GM21723 (cell line): ENCODE measurements at regions not wholly inside any gene's neighbourhood (a gene's known extent, or its start where the extent isn't known, plus 50 kb on each side); places are given as distances from the start of the nearest gene placed in this dataset.
"Not testable (repeated sequence)": the region's sequence is repeated elsewhere in the genome, so short reads cannot be mapped to it uniquely, and the experiment has no call there.

ENCODE experiments used
- ATAC-seq: cut with Tn5 transposase; IDR thresholded peaks from one replicate; pipeline ENCODE4 v1.9.1; 2021; ENCODE audit warnings: mild to moderate bottlenecking, moderate library complexity; ENCODE audit not compliant: unreplicated experiment

DNA sequence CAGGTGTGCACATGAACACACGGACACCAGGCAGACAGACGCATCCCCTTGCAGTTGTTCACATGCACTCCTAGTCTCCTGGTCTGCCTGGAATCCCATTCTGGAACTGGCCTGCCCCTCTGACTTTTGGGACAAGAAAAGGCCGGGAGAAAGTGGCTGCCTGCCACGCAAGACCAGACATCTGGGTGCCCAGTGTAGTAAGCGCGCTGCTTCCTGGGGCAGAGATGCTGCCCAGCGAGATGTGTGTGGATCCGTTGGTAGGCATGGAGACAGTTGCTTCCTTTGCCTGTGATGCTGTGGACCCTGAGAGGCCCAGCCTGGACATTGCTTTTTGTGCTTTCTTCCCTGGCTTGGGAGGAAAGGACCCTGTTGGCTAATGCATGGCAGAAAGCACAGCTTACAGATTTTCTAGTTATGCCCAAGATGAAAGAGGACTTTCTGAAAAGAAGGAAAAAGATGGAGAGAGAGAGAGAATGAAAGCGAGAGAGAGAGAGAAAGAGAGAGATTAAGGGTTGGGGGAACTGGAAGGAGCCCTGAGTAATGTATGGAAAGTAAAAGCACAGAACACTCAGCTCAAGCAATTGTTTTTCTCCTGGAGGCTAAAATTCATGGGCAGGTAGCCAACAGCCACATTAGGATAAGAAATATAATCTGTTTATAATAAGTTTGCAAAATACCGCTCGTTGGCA, 235.3 kb downstream of the BCL2L11 start:
- ATAC-seq = not testable (repeated sequence)

DNA sequence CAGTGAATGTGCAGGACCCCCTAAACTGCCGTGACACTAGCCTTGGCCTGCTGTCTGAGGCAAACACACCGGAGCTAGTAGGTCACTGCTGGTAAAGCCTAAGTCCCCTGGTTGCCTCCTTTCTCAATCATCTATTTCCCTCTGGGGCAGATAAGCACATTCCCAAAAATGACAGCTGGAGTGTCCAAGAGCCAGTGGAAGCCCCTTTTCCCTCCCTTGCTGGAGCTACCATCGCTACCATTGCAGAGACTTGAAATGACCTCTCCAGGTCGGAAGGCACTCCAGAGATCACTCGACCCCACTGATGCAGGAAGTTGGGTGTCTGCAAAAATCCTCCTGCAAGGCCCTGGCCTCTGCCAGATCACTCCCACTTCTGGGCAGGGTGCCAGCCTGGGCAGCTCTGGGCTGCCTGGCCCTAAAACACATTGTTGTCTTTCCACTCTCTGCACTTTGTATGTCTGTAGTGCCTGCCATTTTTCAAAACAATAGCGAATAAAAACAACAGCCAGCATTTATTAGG, 235.9 kb downstream of the BCL2L11 start:
- ATAC-seq = not testable (repeated sequence)

DNA sequence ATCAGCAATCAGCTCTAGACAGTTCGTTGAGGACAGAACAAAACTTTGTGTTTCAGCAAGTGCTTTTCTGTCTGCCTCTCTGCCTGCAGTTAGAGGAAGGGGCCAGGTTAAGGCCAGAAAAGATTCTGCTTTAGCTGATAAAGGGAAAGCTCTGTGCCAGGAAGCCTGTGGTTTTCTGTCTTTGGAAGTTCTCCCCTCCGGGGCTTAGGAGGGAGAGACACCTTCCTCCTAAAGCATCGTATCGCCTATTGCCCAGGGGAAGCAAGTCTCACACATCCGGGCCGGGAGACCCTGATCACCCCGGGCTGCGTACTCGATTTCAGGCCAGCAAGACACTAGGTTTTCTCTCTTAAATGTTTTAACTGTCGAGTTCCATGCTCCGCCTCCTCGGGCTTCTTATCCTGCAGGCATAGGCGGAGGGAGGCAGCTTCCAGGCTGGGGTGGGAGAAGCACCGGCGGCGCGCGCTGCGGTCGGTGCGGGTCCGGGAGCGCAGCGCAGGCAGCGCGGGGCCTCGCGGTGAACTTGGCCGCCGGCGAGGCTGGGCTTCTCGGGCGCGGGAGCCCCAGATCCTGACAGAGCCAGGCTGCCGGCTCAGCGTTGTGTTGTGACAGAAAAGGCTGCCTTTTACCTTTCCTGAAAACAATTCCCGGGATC, 245.4 kb downstream of the BCL2L11 start:
- ATAC-seq = not testable (repeated sequence)

DNA sequence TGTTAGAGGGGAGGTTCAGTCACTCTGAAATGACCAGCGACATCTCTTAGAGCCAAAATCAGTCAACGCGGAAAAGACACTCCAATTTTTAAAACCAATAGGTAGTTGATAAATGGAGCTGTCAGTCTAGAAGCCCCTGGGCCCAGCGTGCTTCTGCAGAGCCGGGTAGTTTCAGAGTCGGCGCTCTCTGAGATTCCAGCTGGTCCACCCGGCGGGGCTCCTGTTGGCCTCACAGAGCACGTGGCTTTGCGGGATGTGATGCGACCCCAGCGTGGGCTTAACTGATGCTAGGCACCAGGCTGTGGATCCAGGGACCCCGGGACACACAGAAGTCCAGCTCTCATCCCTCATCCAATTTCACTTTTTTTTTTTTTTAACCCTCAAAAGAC, 245.9 kb downstream of the BCL2L11 start:
- not testable (repeated sequence) for ATAC-seq

DNA sequence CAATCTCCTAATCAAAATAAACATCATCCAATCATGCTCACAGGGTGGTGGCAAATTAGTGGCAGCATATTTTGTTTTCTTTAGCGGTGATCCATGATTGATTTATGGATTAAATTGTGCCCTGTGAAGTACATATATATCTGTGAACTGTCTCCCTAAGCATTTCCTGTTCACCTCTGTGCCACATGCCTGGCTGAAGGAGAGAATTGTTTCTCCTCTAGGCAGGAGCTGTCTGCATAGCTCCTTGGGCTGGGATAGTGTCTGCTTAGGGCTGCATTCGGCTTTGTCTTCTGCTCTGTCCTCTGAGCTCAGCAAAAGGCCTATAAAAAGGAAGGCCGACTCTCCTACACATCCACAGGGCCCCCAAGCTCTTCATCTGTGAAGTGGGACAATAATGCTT, 246.4 kb downstream of the BCL2L11 start:
- ATAC-seq = not testable (repeated sequence)

DNA sequence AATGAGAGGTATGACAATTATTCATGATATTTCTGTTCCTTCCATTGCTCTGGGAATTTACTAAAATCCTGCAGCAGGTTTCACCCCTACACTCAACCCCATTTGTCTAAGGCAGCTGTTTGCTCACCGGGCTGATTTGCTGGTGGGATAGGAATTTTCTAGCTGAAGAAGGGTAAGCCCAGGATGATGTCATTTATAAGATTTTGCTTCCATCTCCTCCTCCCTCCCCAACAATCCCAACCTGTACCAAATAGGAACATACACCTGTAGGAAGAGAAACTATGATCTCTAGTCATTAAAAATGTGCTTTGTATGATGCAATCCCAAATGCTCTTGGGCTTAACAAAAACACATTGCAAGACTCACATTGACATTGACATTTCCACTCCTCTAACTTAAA, 247.2 kb downstream of the BCL2L11 start:
- not testable (repeated sequence) for ATAC-seq

DNA sequence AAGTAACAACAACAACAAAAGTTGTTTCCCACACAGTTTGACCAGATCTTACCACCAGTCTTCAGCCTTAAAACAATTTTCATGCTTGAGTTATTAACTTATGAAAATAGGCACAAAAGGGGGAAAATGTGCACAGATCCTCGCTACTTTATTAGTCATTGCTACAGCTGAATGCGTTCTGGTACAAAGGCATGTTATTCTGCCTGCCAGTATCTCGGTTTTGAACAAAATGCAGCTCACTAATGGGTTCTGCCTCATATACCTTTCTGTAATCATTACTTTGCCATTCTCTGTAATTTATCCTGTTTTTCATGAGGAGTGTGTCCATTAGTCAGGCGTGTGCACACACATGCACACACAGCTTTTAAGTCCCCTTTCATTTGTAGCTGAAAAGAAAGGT, 247.6 kb downstream of the BCL2L11 start:
- ATAC-seq = not testable (repeated sequence)

DNA sequence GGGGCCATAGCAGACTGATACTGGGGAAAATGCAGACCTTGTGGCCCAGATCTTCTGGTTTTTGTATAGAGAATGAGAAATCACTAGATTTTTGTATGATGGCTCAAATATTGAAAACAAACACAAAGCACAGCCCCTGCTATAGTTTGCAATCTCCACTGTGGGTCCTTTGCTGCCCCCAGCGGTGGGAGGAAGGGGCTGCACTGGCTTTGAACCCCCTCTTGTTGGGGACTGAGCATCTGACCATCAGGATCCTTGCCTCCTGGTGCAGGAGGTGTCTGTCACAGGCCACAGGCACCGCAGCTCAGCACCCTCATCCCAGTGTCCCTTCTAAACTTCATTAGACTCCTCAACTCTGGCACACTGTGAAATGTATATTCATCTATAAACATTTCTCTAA, 252.3 kb downstream of the BCL2L11 start:
- not testable (repeated sequence) for ATAC-seq

DNA sequence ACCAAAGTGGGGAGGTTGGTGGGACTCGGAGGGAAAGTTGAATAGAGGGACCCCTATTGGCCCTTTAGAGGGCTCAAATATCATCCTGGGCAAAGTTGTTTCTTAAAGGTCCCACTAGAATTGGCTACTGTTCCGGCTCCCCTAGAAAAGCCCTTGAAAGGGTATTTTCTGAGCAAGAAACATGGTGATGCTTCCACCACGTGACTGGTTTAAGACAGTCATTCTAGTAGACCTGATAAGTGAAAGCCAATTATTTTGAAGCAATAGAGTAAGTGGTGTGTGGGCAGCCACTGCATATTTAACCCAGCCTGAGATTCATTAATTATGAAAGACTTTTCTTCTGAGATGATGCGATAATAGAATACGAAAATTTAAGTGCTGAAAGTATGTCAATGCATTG, 253.3 kb downstream of the BCL2L11 start:
- not testable (repeated sequence) for ATAC-seq

DNA sequence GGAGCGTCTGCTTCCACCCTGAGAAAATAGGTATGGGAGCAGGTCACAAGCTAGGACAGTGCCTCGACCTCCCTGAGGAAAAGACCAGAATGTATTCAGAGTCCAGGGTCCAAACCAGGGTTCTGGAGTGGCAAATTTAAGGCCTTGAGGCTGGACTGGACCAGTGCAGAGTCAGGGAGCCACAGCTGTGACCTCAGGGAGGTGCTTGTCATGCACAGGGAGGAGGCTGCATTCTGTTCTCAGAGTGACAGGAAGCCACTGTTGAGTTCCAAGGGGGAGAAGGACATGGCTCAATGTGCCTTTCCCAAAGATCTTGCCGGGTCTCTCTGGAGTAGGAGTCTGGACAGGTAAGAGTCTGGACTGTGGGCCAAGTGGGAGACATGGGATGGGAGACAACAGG, 254.0 kb downstream of the BCL2L11 start:
- ATAC-seq = not testable (repeated sequence)

DNA sequence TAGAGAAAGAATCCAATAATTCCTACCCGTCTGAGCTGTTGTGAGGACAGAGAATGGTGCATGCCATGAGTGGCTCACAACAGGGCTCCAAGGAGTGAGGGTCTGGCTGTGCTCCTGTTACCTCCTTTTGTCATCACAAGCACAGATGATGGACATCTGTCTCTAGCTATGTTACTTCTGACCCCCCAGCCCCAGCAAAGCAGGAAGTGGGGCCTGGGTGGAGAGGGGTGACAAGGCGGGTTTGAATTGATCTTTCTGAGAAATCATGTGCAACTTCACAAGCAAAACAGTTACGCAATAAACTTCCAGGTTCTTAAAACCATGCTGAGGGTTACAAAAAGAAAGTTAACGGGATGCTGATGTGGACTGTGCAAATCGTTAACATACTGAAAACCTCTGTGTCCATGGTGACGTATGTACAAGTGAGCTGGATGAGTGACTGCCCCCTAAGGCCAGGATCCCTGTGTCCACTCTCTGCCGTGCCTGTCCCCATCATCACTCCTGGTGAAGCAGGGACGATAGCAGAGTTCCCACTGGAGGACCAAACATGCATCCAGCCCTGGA, 254.7 kb downstream of the BCL2L11 start:
- not testable (repeated sequence) for ATAC-seq

DNA sequence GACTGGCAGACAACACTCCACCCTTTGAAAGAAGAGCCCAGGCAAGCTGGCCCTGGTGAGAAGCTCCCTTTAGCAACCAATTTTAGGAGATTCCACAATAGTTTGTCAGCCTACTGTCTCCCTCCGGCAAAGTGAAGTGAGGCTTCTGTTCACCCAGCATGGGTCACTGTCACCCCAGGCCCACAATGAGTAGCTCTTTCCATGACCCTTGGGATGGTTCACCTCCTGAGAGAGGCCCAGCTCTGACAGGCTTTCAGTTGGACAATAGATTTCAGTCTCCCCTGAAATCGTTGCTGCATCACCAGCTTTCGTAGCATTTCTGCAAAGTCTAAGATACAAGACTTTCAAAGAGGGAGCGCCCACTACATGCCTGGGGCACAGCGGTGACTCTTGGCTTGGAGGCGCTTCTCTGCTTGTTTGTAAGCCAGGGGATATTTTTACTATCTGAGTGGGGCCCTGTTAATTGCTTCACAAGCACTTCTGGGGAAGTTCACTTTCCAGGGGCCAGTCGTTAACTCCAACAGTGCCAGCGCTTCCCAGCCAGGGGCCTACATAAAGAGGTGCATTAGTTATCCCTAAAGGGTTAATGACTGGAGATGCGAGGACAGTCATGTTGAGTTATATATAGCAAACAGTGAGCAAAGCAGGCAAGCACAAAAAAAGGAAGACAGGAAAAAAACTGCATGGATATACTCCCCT, 255.7 kb downstream of the BCL2L11 start:
- ATAC-seq = not testable (repeated sequence)

DNA sequence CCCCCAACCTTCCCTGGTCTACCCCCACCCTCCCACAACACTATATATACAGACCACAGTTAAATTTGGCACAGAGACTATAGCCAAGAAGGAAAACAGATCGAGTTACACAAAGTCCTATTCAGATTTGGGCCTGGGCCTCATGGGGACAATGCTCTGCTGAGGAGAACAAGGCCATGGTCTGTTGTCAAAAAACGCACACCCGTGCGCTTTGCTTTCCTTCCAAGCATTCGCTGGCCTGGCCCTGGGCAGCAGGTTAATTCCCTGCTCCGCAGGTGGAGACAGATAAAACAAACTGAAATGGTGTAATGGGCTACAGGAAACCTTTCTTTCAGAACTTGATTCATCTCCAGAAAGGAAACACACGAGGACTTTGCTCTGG, 256.2 kb downstream of the BCL2L11 start:
- not testable (repeated sequence) for ATAC-seq

DNA sequence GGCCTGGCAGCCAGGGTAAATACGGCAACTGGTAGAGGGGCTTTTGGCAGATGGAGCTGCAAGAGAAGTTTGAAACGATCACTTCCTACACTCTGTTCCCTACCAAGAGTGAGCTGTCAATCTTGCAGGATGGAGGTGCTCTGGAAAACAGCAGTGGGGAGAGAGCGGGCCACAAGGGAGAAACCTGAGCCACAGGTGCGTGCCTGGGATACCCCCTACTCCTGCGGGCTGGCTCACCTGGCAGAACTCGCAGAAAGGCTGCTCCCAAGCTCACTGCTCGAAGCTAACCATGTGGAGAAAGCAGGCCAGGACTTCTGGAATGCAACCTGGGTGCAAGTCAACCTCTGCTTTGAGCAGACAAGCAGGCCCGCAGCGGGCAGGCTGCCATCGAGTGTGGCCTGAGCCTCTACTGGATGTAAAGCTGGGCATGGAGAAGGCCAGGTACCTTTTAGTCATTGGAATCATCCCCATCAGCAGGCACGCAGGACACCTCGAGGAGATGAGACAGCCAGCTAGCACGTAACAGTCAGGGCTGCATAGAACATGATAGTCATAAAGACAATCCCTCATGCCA, 256.8 kb downstream of the BCL2L11 start:
- not testable (repeated sequence) for ATAC-seq

DNA sequence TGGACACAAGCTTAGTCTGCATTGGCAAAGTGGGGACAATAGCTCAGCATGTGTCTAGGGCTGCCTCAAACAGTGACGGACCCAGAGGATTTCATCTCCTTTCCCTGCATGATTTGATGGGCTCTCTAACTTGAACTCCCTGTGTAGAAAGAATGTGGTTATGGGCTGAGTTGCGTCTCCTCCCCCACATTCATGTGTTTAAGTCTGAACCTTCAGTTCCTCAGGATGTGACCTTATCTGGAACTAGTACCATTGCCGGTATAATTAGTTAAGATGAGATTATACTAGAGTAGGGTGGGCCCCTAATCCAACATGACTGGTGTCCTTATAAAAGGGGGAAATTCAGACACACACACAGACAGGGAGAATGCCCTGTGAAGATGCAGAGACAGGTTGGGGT, 257.6 kb downstream of the BCL2L11 start:
- not testable (repeated sequence) for ATAC-seq

DNA sequence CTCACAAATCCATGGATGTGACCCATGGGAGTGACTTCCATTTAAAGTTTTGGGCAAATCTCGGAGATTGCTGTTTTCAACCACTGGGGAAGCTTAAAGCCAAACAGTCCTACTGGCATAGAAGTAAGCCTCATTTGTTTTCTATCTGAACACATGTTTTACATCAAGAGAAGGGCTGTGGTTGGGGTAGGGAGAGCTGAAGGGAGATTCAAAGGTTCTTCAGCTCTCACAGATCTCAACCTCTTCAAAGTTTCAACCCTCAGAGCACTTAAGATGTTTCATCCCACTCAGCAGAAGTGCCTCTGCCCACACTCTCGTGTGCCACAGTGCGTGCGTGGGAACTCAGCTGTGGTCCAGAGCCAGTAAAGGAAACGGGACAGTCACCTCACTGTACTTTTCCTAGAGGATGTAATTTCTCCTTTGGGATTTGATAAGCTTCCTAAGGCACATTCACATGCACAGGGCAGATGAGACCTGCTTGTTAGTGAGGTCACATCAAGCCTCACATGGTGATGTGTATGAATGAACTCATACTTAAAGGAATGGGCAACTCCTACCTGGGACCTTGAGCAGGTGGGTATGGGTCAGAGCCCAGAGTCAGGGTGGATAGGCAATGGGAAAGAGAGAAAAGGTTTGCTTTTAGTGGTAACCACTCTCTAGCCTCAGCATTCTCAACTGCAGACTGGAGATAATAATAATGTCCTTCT, 260.2 kb downstream of the BCL2L11 start:
- ATAC-seq = not testable (repeated sequence)

DNA sequence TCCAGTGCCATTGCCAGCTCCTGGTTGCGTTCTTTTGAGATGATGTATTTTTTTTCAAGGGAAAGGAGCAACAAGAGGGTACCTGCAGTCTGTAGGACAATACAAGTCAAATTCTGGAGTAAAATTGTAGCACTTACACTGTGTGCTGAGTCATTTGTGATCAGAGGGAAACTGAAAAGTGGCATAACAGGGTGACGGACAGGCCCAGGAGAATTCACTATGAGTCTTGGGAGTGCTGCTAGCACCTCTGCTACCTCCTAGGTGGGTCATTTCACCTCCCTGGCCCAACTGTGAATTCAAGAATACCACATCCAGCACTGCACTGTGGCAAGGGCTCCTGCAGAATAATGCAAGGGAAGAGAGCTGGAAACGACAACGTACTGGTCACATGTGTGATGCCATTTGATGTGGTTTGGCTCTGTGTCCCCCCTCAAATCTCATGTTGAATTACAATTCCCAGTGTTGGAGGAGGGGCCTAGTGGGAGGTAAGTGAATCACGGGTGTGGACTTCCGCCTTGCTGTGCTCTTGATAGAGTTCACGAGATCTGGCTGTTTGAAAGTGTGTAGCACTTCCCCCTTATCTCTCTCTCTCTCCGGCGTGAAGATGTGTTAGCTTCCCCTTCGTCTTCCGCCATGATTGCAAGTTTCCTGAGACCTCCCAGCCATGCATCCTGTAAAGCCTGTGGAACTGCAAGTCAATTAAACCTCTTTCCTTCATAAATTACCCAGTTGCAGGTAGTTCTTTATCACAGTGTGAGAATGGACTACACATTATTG, 261.0 kb downstream of the BCL2L11 start:
- ATAC-seq = not testable (repeated sequence)

DNA sequence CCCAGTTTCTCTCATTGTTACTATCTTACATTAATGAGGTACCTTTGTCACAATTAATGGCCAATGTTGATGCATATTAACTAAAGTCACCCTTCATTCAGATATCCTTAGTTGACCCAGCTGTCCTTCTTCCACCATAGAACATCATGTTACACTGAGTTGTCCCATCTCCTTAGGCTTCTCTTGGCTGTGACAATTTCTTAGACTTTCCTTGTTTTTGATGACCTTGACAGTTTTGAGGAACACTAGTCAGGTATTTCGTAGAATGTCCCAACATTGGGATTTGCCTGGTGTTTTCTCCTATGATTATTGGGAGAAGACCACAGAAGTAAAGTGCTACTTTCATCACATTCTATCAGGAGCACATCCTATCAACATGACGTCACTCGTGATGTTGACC, 261.8 kb downstream of the BCL2L11 start:
- ATAC-seq = not testable (repeated sequence)

DNA sequence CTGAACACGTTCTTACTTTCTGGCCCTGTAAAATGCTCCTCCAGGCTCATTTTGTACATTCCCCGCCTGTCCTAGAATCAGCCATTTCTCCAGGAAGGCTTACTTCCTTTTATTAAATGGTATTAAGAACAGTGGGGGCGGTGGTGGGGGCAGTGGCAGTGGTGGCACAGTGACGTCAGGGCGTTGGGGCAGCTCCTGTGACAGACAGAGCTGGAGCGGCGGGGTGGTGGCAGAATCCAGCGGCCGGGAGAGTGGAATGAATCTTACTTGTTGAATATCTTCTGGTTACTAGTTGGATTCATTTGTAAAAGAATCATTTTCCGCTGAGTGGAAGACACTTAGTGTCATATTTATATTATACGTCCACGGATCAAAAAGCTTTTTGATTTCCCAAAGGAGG, 262.6 kb downstream of the BCL2L11 start:
- not testable (repeated sequence) for ATAC-seq
